ENCODE measurements at regions not wholly inside any gene's neighbourhood (a gene's known extent, or its start where the extent isn't known, plus 50 kb on each side); places are given as distances from the start of the nearest gene placed in this dataset.

DNA sequence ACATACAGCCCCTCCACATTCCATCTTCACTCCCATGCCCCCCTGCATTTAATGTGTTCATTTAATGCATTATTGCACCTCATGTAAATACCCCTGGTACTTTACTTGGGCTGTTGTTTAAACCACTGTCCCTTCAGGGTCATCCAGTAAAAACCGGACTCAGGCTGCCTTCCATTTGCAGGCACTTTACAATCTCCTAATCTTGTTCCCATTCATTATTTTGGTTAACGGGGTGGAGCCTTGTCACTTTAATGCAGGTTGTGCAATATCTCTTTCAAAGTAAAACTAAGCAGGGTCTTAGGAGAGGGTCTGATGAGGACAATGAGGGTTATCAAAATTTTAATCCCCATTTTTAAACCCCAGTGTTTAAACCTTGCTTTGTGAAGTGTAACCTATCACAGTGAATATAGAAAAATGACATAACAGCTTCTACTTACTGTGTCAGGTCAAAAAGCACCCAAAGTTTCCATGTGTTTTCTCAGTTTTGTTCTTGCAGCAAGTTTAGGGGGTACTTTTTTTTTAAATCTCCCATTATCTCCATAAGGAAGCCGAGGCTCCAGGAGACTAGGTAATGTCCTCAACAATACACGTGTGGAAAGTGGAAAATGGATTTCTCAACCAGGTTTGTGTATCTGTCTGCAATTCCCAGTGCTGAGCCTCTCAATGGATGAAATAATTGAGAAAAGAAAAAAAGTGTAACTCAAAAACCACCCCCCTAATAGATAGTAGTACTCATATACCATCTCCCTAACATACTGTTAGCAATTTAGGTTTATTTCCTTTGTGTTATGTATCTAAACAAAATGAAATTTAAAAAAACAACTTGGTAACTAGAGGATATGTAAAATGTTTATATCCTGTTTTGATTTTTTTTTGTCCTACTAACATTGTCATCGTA is 54.2 kb upstream of the SPRY4 start:
- no peak for DNase-seq (ENCODE audit: low read depth)

DNA sequence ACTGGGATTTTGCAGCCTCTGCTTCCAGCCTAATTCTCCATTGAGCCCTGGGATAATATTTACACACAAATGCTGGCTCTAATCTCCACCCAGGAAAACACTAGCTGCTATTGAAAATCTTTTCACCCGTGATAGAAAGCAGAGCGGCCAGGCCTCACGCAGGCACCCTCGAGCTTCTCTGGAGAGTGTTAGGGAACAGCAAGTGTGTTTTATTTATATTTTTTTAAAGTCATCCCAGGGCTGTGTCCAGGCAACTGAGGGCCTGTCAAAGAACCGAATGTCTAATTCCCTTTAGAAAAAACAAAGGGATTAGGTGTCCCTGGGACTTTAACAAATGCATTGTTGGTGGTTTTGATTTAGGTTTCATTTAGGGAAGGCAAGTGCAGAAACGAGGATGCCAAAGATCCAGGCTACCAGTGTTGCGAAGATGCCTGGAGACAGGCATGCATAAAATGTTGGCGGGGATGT is 51.2 kb upstream of the SPRY4 start:
- no peak for DNase-seq (ENCODE audit: low read depth)

Data from RPMI7951 (cell line).